Ishikawa (cell line): ENCODE measurements at regions not wholly inside any gene's neighbourhood (a gene's known extent, or its start where the extent isn't known, plus 50 kb on each side); places are given as distances from the start of the nearest gene placed in this dataset.

Source experiments
- CREB1 ChIP-seq: IDR thresholded peaks from 2 replicates; pipeline ENCODE4 v1.6.1; 2012; ENCODE audit warnings: low read depth
- EP300 ChIP-seq: IDR thresholded peaks from 2 replicates; pipeline ENCODE4 v1.6.1; 2012; ENCODE audit warnings: borderline replicate concordance
- FOXM1 ChIP-seq: IDR thresholded peaks from 2 replicates; pipeline ENCODE4 v1.6.1; 2012; ENCODE audit warnings: low read depth, borderline replicate concordance
- TAF1 ChIP-seq: IDR thresholded peaks from 2 replicates; pipeline ENCODE4 v1.6.1; 2012; ENCODE audit warnings: low read depth, mild to moderate bottlenecking
- TCF12 ChIP-seq: IDR thresholded peaks from 2 replicates; pipeline ENCODE4 v1.6.1; 2012; ENCODE audit warnings: low read depth
- TEAD4 ChIP-seq: IDR thresholded peaks from 2 replicates; pipeline ENCODE4 v1.6.1; 2012
- TF ChIP-seq, protein P1 (sequence below): IDR thresholded peaks from 2 replicates; pipeline ENCODE4 v1.6.1; 2012
- TF ChIP-seq, protein P2 (sequence below): IDR thresholded peaks from 2 replicates; pipeline ENCODE4 v1.6.1; 2012
- TF ChIP-seq, protein P3 (sequence below): IDR thresholded peaks from 2 replicates; pipeline ENCODE4 v1.6.1; 2012; ENCODE audit warnings: low read depth, mild to moderate bottlenecking

DNA sequence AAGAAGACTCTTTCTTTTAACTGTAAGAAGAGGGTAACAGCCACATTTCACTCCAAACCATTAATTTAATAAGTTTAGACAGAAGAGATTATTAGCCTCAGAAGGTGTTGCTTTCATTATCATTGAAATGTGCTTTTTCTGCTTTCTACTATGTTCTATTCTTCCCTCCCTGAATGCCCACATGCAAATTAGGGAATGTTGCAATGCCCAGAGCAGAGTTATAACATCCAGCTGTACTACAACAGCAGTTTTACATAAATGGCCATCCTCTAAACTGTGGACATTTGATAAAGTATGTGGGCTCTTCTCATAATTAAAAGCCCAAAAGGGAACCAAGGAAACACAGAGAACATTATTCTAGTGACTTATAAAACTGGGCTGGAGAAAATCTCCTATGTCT lies 82.2 kb upstream of the SOD1 start:
- TF ChIP-seq FOXM1 (no peak), TAF1 (no peak), EP300 (no peak), TCF12 (no peak), TEAD4 (no peak), CREB1 (no peak)
- TF ChIP-seq, protein P1, sequence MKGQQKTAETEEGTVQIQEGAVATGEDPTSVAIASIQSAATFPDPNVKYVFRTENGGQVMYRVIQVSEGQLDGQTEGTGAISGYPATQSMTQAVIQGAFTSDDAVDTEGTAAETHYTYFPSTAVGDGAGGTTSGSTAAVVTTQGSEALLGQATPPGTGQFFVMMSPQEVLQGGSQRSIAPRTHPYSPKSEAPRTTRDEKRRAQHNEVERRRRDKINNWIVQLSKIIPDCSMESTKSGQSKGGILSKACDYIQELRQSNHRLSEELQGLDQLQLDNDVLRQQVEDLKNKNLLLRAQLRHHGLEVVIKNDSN, result no peak
- TF ChIP-seq, protein P2, sequence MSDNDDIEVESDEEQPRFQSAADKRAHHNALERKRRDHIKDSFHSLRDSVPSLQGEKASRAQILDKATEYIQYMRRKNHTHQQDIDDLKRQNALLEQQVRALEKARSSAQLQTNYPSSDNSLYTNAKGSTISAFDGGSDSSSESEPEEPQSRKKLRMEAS, result no peak
- TF ChIP-seq, protein P3, sequence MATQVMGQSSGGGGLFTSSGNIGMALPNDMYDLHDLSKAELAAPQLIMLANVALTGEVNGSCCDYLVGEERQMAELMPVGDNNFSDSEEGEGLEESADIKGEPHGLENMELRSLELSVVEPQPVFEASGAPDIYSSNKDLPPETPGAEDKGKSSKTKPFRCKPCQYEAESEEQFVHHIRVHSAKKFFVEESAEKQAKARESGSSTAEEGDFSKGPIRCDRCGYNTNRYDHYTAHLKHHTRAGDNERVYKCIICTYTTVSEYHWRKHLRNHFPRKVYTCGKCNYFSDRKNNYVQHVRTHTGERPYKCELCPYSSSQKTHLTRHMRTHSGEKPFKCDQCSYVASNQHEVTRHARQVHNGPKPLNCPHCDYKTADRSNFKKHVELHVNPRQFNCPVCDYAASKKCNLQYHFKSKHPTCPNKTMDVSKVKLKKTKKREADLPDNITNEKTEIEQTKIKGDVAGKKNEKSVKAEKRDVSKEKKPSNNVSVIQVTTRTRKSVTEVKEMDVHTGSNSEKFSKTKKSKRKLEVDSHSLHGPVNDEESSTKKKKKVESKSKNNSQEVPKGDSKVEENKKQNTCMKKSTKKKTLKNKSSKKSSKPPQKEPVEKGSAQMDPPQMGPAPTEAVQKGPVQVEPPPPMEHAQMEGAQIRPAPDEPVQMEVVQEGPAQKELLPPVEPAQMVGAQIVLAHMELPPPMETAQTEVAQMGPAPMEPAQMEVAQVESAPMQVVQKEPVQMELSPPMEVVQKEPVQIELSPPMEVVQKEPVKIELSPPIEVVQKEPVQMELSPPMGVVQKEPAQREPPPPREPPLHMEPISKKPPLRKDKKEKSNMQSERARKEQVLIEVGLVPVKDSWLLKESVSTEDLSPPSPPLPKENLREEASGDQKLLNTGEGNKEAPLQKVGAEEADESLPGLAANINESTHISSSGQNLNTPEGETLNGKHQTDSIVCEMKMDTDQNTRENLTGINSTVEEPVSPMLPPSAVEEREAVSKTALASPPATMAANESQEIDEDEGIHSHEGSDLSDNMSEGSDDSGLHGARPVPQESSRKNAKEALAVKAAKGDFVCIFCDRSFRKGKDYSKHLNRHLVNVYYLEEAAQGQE, result no peak
